MM.1S (cell line): ENCODE measurements at regions not wholly inside any gene's neighbourhood (a gene's known extent, or its start where the extent isn't known, plus 50 kb on each side); places are given as distances from the start of the nearest gene placed in this dataset.

Experiments used
- CTCF ChIP-seq: fragments of 300-600 bp; sonication (generic); IDR thresholded peaks from 2 replicates; pipeline ENCODE4 v1.5.1; 2016; ENCODE audit warnings: antibody characterized with exemption, low read length, mixed read lengths
- EZH2 ChIP-seq: fragments of 300-600 bp; sonication (generic); optimal IDR thresholded peaks from 2 replicates; pipeline ENCODE3; 2017; ENCODE audit warnings: low read depth, mild to moderate bottlenecking, antibody characterized with exemption, low read length, mixed read lengths

DNA sequence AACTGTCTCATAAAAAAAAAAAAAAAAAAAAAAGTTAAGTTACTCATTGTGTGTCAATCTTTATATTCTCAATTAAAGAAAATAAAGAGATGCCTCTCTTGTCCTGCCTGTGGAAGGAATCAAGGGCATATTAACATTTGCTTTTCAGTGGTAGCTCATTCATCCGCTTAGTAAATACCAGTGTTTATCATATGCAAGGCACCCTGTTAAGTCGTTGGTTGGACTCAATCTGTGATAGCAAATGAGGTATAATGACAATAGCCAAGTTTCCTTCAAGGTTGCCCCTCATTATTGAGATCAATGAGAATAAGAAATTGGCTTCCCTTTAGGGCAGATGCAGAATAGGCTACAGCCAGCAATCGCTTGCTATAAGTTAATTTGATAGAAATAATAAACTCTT, 812.7 kb upstream of the COBL start:
- TF ChIP-seq CTCF: no peak
- no peak for TF ChIP-seq EZH2
